Loucy (cell line): ENCODE measurements at regions not wholly inside any gene's neighbourhood (a gene's known extent, or its start where the extent isn't known, plus 50 kb on each side); places are given as distances from the start of the nearest gene placed in this dataset.

ENCODE experiments used
- EZH2phosphoT487 ChIP-seq: fragments of 200-600 bp; IDR thresholded peaks from 2 replicates; pipeline ENCODE4 v1.6.1; 2018; ENCODE audit warnings: antibody characterized with exemption, mild to moderate bottlenecking, moderate library complexity, borderline replicate concordance
- TF ChIP-seq, protein P1 (sequence below): fragments of 200-600 bp; sonication (generic); conservative IDR thresholded peaks from 2 replicates; pipeline ENCODE4 v1.5.1; 2014; ENCODE audit warnings: mild to moderate bottlenecking, antibody characterized with exemption, low read length

DNA sequence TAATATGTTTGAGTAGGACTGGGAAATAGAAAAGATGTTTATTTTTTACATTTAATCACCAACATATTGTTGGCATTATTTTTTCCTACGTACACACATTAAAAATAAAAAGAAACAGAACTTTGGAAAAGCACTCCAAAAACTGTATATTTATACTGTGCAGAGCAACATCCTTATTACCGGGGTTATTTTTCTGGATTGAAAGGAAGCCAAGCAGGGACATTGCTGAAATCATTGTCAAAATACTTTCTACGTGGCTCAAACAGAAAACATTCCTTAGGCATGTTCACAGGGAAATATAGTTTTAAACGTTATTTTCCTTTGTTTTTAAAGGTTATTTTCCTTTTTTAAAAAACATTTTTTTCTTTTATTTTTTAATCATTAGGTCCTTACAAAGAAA is 315.0 kb upstream of the SMIM21 start:
- no peak for TF ChIP-seq EZH2phosphoT487
- TF ChIP-seq, protein P1, sequence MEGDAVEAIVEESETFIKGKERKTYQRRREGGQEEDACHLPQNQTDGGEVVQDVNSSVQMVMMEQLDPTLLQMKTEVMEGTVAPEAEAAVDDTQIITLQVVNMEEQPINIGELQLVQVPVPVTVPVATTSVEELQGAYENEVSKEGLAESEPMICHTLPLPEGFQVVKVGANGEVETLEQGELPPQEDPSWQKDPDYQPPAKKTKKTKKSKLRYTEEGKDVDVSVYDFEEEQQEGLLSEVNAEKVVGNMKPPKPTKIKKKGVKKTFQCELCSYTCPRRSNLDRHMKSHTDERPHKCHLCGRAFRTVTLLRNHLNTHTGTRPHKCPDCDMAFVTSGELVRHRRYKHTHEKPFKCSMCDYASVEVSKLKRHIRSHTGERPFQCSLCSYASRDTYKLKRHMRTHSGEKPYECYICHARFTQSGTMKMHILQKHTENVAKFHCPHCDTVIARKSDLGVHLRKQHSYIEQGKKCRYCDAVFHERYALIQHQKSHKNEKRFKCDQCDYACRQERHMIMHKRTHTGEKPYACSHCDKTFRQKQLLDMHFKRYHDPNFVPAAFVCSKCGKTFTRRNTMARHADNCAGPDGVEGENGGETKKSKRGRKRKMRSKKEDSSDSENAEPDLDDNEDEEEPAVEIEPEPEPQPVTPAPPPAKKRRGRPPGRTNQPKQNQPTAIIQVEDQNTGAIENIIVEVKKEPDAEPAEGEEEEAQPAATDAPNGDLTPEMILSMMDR = no peak
